ENCODE measurements at regions not wholly inside any gene's neighbourhood (a gene's known extent, or its start where the extent isn't known, plus 50 kb on each side); places are given as distances from the start of the nearest gene placed in this dataset.
"Not testable (repeated sequence)": the region's sequence is repeated elsewhere in the genome, so short reads cannot be mapped to it uniquely, and the experiment has no call there.

DNA sequence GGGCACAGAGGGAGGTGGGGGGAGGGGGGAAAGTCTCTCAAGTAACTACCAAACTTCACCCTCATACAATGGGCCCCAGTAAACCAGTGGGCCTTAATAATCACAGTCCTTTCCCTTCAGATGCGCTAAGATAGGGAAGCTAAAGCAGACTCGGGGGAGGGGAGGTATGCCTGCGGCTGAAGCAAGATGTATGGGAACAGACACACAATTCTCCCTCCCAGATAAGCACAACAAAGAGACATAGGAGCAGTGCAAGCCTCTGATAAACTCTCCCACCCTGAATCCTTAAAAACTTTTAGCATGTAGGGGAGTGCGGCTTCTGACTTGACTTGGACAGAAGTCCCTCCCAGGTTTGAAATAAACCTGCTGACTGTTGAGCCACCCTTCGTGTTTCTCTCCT is 54.7 kb downstream of the PROP1 start:
- not testable (repeated sequence) for DNase-seq

GRCh38 chr5:177939246-177940171 is 56.5 kb downstream of the PROP1 start:
- not testable (repeated sequence) for DNase-seq

DNA sequence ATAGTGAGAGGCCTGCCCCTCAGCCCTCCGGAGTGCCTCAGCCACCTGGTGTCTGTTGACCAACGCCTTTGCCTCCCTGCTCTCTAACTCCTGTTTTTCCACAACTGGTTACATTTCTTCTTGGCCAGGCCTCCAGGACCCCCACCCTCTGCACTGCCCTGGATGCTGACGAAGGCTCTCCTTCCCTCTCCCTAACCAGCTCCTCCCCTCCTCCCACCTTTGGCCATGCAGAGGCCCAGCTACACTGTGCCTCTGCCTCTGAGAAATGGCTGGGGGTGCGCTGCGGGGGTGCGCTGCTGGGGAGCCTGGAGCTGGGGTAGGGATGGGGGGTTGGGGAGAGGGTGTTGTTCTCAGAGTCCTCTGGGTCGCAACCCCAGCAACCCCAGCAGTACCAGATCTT is 57.3 kb downstream of the PROP1 start:
- not testable (repeated sequence) for DNase-seq

DNA sequence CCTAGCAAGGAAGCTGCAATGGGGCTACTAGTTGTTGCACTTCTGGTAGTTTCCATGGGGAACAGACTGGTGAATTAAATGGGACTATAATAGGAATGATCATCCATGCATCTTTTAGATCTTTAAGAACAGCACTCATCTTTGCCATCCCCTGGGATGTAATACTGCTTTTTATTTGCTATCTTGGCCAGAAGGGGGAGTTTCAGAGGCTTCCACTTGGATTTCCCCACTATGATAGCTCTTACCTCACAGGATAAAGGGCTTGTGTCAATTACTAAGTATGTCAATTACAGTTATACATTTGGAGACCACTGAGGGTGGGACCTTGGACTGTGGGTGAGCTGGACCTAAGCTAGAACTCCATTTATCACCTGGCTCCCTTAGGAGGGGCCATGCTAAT is 61.8 kb downstream of the PROP1 start:
- not testable (repeated sequence) for DNase-seq

DNA sequence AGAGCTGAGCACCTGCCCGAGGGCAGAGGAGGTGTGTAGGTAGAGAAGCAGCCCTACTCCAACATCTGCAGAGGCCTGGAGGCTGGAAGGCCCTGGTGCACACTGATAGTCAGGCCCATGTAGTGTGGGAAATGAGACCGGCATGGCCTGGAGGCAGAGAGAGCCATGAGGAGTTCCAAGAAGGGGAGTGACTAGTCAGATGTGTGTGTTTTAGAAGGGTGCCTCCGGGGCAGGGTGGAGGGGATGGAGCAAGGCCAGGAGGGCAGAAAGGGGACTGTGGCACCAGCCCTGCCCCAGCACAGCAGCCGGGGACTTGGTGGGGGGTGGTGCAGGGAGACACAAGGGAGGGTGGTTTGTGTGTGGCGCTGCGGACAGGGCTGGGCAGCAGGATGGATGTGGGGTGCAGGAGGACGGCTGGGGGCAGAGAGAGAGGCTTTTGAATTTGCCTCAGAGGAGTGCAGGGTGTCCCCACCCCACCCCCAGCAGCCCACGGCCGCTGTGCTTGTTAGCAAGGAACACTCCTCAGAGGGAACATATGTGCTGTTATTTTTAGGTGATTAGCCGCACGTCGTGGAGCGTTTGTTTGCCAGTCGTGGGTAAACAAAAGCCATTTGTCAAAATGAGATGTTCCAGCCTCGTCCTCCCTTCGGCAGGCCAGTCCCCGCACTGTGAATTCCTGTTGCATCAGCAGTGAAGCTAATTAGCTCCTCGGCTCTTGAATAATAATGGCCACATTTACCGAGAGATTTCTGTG is 65.6 kb downstream of the PROP1 start:
- not testable (repeated sequence) for DNase-seq

DNA sequence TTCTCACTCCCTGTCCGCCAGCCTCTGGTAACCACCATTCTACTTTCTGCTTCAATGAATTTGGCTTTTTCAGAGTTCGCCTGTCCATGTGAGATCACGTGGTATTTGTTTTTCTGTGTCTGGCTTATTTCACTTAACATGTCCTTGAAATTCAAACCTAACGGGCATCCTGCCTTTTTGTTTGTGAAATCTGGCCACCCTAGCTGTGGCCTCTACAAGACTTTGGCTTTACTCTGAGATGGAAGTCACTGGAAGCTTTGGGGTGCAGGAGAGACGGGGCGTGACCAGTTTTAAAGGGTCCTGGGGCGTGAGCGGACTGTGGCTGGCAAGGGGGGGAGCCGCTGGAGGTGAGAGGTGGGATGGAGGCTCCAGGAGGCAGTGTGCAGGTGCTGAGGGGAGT is 66.4 kb downstream of the PROP1 start:
- not testable (repeated sequence) for DNase-seq

DNA sequence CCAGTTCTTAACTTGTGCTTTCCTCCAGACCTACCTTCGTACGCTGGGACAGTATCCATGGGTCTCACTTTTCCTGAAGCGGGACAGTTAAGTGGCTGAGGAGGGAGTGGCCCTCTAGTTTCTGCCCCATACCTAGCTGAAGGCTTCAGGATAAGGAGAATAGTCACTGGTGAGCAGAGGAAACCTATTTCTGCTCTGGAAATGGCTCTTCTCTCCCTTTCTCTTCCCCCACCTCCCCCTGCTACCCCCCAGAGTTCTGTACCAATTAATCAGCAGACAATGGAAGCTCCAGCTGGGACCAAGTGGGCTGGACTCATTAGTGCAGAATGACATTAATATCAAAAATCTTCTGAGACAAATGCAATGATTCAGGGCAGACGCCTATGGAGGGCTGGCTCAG is 68.5 kb downstream of the PROP1 start:
- DNase-seq: not testable (repeated sequence)

DNA sequence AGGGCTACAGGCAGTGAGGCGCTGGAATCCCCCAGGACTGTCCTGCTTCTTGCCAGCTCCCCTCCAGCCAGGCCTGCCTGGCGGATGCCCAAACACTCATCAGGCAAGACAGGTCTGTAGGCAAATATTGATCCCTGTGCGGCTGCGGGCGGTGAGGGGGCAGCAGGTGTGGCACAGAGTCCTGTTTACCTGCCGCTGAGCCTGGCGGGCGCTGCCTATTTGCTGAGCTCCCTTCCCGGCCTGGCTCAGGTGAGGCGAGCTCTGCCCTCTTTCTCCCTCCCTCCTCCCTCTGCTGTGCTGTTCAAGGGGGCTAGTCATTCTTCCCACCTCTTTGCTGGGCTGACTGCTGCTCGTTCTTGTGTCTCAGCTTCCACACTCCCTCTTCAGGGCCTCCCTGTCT is 71.5 kb downstream of the PROP1 start:
- not testable (repeated sequence) for DNase-seq

- not testable (repeated sequence) for DNase-seq
Measured at GRCh38 chr5:177923837-177924236, 72.2 kb downstream of the PROP1 start.

DNA sequence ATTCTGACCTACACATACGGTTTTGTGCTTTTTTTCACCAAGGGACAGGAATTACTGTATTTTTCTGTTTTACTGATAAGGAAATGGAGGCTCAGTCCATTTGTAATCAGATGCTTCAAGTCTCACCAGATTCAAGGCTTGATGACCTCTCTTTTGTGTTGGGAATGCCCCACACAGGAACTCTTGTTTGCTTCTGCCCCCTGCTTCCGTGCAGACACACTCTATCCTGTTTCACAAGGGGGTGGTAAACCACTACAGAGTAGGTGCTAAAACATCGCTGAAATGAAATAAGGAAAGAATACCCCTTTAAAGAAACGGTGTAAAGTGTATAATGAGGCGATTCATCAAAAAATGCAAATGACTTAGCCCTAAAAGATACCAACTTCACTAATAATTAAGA is 72.9 kb downstream of the PROP1 start:
- DNase-seq: not testable (repeated sequence)

GRCh38 chr5:177909261-177909660 is 86.8 kb downstream of the PROP1 start:
- DNase-seq: not testable (repeated sequence)

GRCh38 chr5:177902806-177903205 is 93.2 kb downstream of the PROP1 start:
- DNase-seq: not testable (repeated sequence)

- DNase-seq: not testable (repeated sequence)
Measured at GRCh38 chr5:177900066-177900465, 96.0 kb downstream of the PROP1 start.

GRCh38 chr5:177894681-177895453 is 101.2 kb downstream of the PROP1 start:
- DNase-seq: not testable (repeated sequence)

- not testable (repeated sequence) for DNase-seq
Measured at GRCh38 chr5:177892357-177892665, 103.7 kb downstream of the PROP1 start.

DNA sequence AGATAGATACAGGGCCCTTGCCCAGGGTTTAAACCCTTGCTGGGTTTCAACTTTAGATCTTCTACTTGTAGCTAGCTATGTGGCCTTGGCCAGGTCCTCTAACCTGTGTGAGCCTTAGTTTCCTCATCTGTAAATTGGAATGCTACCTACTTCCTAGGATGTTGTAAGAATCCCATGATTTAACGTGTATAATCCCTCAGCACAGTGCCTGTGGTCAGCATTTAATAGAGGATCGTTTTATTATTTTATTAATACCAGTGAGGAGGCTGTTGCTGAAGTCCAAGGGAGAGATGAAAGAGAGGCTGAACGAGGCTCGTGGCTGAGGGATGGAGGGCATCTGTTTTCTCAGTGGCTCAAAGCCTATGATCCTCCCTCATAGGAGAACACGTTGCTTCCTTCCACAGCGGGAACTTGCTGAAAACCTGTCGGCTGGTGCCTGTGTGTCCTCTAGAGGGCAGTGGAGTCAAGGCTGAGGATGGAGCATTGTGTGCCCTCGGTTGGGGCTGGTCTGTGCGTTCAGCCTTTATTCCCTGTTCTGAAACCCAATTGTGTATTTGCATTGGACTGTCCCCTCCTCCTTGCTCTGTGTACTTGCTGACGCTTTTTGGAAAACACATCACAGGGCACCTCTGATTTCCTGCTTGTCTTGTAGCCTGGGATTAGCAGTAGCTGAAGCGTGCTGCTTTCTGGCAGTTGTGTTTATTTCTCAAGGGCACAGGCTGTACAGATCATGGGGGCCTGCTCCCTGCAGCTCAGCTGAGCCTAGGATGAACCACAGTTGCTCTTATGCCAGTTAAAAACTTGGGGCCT is 104.3 kb downstream of the PROP1 start:
- DNase-seq: not testable (repeated sequence)

DNA sequence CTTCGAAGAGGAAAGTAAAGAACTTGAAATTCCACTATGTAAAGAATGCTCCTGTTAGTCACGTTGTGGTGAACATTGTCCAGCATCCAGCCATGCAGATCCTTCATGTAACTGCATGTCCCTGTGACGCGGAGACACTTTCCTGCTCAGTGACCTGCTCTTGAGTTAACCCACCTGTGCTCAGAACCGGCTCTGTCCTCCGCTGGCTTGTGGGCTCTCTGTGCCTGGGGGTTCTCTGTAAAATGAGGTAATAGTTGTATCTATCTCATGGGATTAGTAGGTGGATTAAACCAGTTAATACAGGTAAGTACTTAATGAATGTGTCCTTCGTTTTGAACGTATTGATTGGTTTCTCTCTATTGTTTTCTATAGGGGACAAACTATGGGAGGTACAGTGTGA is 100.6 kb upstream of the FAM153A start:
- DNase-seq: not testable (repeated sequence)

GRCh38 chr5:177875900-177876238 is 93.2 kb upstream of the FAM153A start:
- not testable (repeated sequence) for DNase-seq

DNA sequence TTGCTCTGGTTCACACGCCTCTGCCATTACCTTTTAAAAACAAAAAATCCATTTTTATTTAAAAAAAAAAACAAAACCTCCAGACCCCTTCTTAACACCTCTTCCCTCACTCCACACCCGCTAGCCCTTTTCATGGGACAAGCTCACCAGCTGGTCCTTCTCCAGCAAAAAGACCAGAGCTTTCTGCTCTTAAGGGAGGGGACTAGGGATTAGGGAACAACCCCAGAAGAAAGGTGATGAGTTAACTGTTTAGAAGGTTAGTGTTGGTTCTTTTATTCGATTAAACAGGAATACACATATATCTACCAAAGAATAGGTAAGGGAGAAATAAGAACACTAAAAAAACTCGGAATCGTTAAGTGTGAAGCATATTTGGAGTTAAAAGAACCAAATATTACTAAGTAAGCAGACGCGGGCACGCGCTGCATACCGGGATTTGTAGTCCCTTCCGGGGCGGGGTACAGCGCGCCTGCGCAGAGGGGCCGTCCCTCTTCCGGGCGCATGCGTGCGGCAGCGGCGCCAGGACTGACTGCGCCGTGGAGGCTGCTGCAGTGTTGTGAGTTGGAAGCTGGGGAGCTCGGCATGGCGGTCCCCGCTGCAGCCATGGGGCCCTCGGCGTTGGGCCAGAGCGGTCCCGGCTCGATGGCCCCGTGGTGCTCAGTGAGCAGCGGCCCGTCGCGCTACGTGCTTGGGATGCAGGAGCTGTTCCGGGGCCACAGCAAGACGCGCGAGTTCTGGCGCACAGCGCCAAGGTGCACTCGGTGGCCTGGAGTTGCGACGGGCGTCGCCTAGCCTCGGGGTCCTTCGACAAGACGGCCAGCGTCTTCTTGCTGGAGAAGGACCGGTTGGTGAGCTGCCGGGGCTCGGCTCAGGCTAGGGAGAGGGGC is 92.6 kb upstream of the FAM153A start:
- DNase-seq: not testable (repeated sequence)

- not testable (repeated sequence) for DNase-seq
Measured at GRCh38 chr5:177863822-177864446, 81.2 kb upstream of the FAM153A start.
